Duodenal mucosa (tissue), 2 donors: ENCODE measurements at regions not wholly inside any gene's neighbourhood (a gene's known extent, or its start where the extent isn't known, plus 50 kb on each side); places are given as distances from the start of the nearest gene placed in this dataset.
"Not testable (repeated sequence)": the region's sequence is repeated elsewhere in the genome, so short reads cannot be mapped to it uniquely, and the experiment has no call there.

Experiments
- H3K27ac ChIP-seq: one replicate; pipeline ENCODE4 v1.7.0; 2013; ENCODE audit warnings: low read depth, low read length
- H3K27me3 ChIP-seq, 2 donors: one replicate each; pipeline ENCODE4 v1.7.0; 2013; ENCODE audit warnings: low read length in 2 of 2, control low read depth in 1 of 2; ENCODE audit not compliant: insufficient read depth in 2 of 2, control insufficient read depth in 1 of 2
- H3K36me3 ChIP-seq, 2 donors: one replicate each; pipeline ENCODE4 v1.7.0; 2013; ENCODE audit warnings: low read length in 2 of 2, control low read depth in 1 of 2; ENCODE audit not compliant: insufficient read depth in 2 of 2, control insufficient read depth in 1 of 2
- H3K4me1 ChIP-seq, 2 donors: one replicate each; pipeline ENCODE4 v1.7.0; 2013; ENCODE audit warnings: low read length in 2 of 2, control low read depth in 1 of 2; ENCODE audit not compliant: insufficient read depth in 2 of 2, control insufficient read depth in 1 of 2
- H3K4me3 ChIP-seq, 2 donors: one replicate each; pipeline ENCODE4 v1.7.0; 2013; ENCODE audit warnings: low read length in 2 of 2, low read depth in 1 of 2
- H3K9ac ChIP-seq, 2 donors: one replicate each; pipeline ENCODE4 v1.7.0; 2013; ENCODE audit warnings: low read length in 2 of 2, low read depth in 1 of 2
- H3K9me3 ChIP-seq, 2 donors: one replicate each; pipeline ENCODE4 v1.7.0; 2013; ENCODE audit warnings: low read length in 2 of 2, control low read depth in 1 of 2; ENCODE audit not compliant: control insufficient read depth in 1 of 2

- not testable (repeated sequence) for H3K9ac ChIP-seq, H3K36me3 ChIP-seq, H3K9me3 ChIP-seq, H3K27ac ChIP-seq, H3K4me3 ChIP-seq, H3K4me1 ChIP-seq, H3K27me3 ChIP-seq
These were observed 462.8 kb downstream of the RPIA start for GRCh38 chr2:89154247-89154682.

- not testable (repeated sequence) for H3K27me3 ChIP-seq, H3K36me3 ChIP-seq, H3K27ac ChIP-seq, H3K4me1 ChIP-seq, H3K9ac ChIP-seq, H3K9me3 ChIP-seq, H3K4me3 ChIP-seq
These were observed 468.8 kb downstream of the RPIA start for GRCh38 chr2:89160306-89160705.

GRCh38 chr2:89161626-89162025 lies 470.2 kb downstream of the RPIA start:
- H3K9me3 ChIP-seq, H3K4me3 ChIP-seq, H3K9ac ChIP-seq, H3K27me3 ChIP-seq, H3K27ac ChIP-seq, H3K4me1 ChIP-seq, H3K36me3 ChIP-seq: not testable (repeated sequence)

GRCh38 chr2:89170506-89171173 lies 479.2 kb downstream of the RPIA start:
- H3K27me3 ChIP-seq, H3K27ac ChIP-seq, H3K9me3 ChIP-seq, H3K36me3 ChIP-seq, H3K4me3 ChIP-seq, H3K4me1 ChIP-seq, H3K9ac ChIP-seq: not testable (repeated sequence)

GRCh38 chr2:89171174-89171519 lies 479.7 kb downstream of the RPIA start:
- H3K36me3 ChIP-seq, result not testable (repeated sequence)

GRCh38 chr2:89177004-89177403 lies 485.5 kb downstream of the RPIA start:
- H3K9me3 ChIP-seq, H3K4me1 ChIP-seq, H3K27ac ChIP-seq, H3K36me3 ChIP-seq, H3K9ac ChIP-seq, H3K27me3 ChIP-seq, H3K4me3 ChIP-seq: not testable (repeated sequence)

More at GRCh38 chr2:89171174-89171519, 479.7 kb downstream of the RPIA start:
- H3K4me3 ChIP-seq, H3K27ac ChIP-seq, H3K9me3 ChIP-seq, H3K9ac ChIP-seq, H3K27me3 ChIP-seq, H3K4me1 ChIP-seq: not testable (repeated sequence)

- not testable (repeated sequence) for H3K9me3 ChIP-seq
These were observed 490.7 kb downstream of the RPIA start for GRCh38 chr2:89182221-89182620.

GRCh38 chr2:89184746-89185145 lies 493.3 kb downstream of the RPIA start:
- H3K4me1 ChIP-seq, H3K9me3 ChIP-seq, H3K9ac ChIP-seq, H3K27ac ChIP-seq, H3K36me3 ChIP-seq, H3K27me3 ChIP-seq, H3K4me3 ChIP-seq: not testable (repeated sequence)

More at GRCh38 chr2:89182221-89182620, 490.7 kb downstream of the RPIA start:
- not testable (repeated sequence) for H3K9ac ChIP-seq, H3K27me3 ChIP-seq, H3K36me3 ChIP-seq, H3K4me1 ChIP-seq, H3K4me3 ChIP-seq, H3K27ac ChIP-seq

GRCh38 chr2:89195636-89196251 lies 504.3 kb downstream of the RPIA start:
- not testable (repeated sequence) for H3K27ac ChIP-seq, H3K27me3 ChIP-seq, H3K9ac ChIP-seq, H3K4me1 ChIP-seq, H3K9me3 ChIP-seq, H3K4me3 ChIP-seq, H3K36me3 ChIP-seq

GRCh38 chr2:89196719-89197118 lies 505.2 kb downstream of the RPIA start:
- not testable (repeated sequence) for H3K27ac ChIP-seq, H3K27me3 ChIP-seq, H3K9me3 ChIP-seq, H3K36me3 ChIP-seq, H3K4me3 ChIP-seq, H3K4me1 ChIP-seq, H3K9ac ChIP-seq

- H3K36me3 ChIP-seq, H3K27me3 ChIP-seq, H3K4me3 ChIP-seq, H3K9me3 ChIP-seq, H3K9ac ChIP-seq, H3K4me1 ChIP-seq, H3K27ac ChIP-seq: not testable (repeated sequence)
These were observed 506.6 kb downstream of the RPIA start for GRCh38 chr2:89198026-89198425.
